ENCODE measurements at regions not wholly inside any gene's neighbourhood (a gene's known extent, or its start where the extent isn't known, plus 50 kb on each side); places are given as distances from the start of the nearest gene placed in this dataset.

- TF ChIP-seq ZNF687 (IDR thresholded peaks at IDR 0.05) (no peak), BCL11A (IDR thresholded peaks at IDR 0.05; ENCODE audit: low read depth, low read length) (no peak), GABPA (IDR thresholded peaks at IDR 0.05; ENCODE audit: low read depth) (no peak), ZNF384 (IDR thresholded peaks at IDR 0.05; ENCODE audit: borderline replicate concordance, low read depth, low read length) (no peak), ZBTB40 (IDR thresholded peaks at IDR 0.05; ENCODE audit: borderline replicate concordance) (no peak), BACH1 (IDR thresholded peaks at IDR 0.05; ENCODE audit: borderline replicate concordance) (no peak)
Measured at GRCh38 chr4:27947302-27947701, 1086.7 kb downstream of the STIM2 start (continued).

All from GM12878 (cell line).